AG09309 (cell line): ENCODE measurements at regions not wholly inside any gene's neighbourhood (a gene's known extent, or its start where the extent isn't known, plus 50 kb on each side); places are given as distances from the start of the nearest gene placed in this dataset.

ENCODE experiments used
- DNase-seq: peaks from one replicate; pipeline ENCODE4 v3.0.0-alpha.2; 2010; ENCODE audit warnings: low read depth
- H3K4me3 ChIP-seq: 2 replicates; pipeline ENCODE4 v1.5.1; 2011; ENCODE audit warnings: mild to moderate bottlenecking, low read depth, low read length, moderate library complexity; ENCODE audit not compliant: control insufficient read depth
- CTCF ChIP-seq: IDR thresholded peaks from 2 replicates; pipeline ENCODE4 v1.5.1; 2011; ENCODE audit warnings: mild to moderate bottlenecking, low read depth, low read length, inconsistent platforms; ENCODE audit not compliant: insufficient read depth, control insufficient read depth; ENCODE audit errors: missing control alignments

GRCh38 chr12:94779485-94779884 lies 129.1 kb upstream of the TMCC3 start:
- TF ChIP-seq CTCF, result no peak

GRCh38 chr12:94777936-94778335 lies 127.6 kb upstream of the TMCC3 start:
- H3K4me3 ChIP-seq, result no peak overlapping the region
- no peak for TF ChIP-seq CTCF

More at GRCh38 chr12:94779485-94779884, 129.1 kb upstream of the TMCC3 start:
- peak; percentile 56 for DNase-seq
- H3K4me3 ChIP-seq, result no peak overlapping the region

GRCh38 chr12:94775710-94776109 lies 125.4 kb upstream of the TMCC3 start:
- no peak for DNase-seq
- TF ChIP-seq CTCF, result no peak
- no peak overlapping the region for H3K4me3 ChIP-seq

More at GRCh38 chr12:94777936-94778335, 127.6 kb upstream of the TMCC3 start:
- DNase-seq, result no peak

GRCh38 chr12:94771741-94772140 lies 121.4 kb upstream of the TMCC3 start:
- H3K4me3 ChIP-seq, result no peak overlapping the region
- DNase-seq, result no peak
- no peak for TF ChIP-seq CTCF

- H3K4me3 ChIP-seq, result no peak overlapping the region
- TF ChIP-seq CTCF, result no peak
These were observed 120.8 kb upstream of the TMCC3 start for GRCh38 chr12:94771199-94771598.

GRCh38 chr12:94770791-94771190 lies 120.4 kb upstream of the TMCC3 start:
- no peak for DNase-seq
- TF ChIP-seq CTCF, result no peak
- no peak overlapping the region for H3K4me3 ChIP-seq

More at GRCh38 chr12:94771199-94771598, 120.8 kb upstream of the TMCC3 start:
- DNase-seq, result no peak
